ENCODE measurements at regions not wholly inside any gene's neighbourhood (a gene's known extent, or its start where the extent isn't known, plus 50 kb on each side); places are given as distances from the start of the nearest gene placed in this dataset.

DNA sequence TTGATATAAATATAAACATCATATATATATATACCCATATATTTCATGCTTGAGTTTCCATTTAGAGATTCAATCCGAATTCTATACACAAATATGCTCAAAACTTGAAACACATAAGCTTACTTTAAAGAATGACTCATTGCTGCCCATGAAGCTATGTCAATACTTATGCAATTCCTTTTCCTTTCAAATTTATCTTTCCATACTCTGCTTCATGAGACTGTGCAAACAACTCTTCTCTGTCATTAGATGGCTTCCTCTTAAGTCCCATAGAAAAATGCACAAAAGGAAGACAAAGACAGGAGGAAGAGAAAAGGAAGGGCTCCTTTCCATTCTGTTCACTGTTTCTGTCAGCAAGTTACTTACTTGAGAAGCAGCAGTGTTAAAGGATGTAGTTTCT is 895.7 kb upstream of the SORCS1 start (continued):
- TF ChIP-seq, protein P1, sequence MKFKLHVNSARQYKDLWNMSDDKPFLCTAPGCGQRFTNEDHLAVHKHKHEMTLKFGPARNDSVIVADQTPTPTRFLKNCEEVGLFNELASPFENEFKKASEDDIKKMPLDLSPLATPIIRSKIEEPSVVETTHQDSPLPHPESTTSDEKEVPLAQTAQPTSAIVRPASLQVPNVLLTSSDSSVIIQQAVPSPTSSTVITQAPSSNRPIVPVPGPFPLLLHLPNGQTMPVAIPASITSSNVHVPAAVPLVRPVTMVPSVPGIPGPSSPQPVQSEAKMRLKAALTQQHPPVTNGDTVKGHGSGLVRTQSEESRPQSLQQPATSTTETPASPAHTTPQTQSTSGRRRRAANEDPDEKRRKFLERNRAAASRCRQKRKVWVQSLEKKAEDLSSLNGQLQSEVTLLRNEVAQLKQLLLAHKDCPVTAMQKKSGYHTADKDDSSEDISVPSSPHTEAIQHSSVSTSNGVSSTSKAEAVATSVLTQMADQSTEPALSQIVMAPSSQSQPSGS (IDR thresholded peaks at IDR 0.05; ENCODE audit: low read length) = no peak
- TF ChIP-seq KDM5A (IDR thresholded peaks at IDR 0.05; ENCODE audit: low read length) = no peak
